ENCODE measurements at regions not wholly inside any gene's neighbourhood (a gene's known extent, or its start where the extent isn't known, plus 50 kb on each side); places are given as distances from the start of the nearest gene placed in this dataset.
"Not testable (repeated sequence)": the region's sequence is repeated elsewhere in the genome, so short reads cannot be mapped to it uniquely, and the experiment has no call there.

GRCh38 chr6:106765496-106765895 is 136.1 kb downstream of the QRSL1 start:
- no peak for DNase-seq

- DNase-seq = no peak
These were observed 135.1 kb downstream of the QRSL1 start for GRCh38 chr6:106764353-106764980.

- DNase-seq = no peak
These were observed 134.0 kb downstream of the QRSL1 start for GRCh38 chr6:106763361-106763760.

- no peak for DNase-seq
These were observed 131.8 kb downstream of the QRSL1 start for GRCh38 chr6:106761160-106761559.

GRCh38 chr6:106759112-106759511 is 129.7 kb downstream of the QRSL1 start:
- no peak for DNase-seq

- DNase-seq = no peak
These were observed 128.5 kb downstream of the QRSL1 start for GRCh38 chr6:106757722-106758467.

GRCh38 chr6:106757267-106757666 is 127.9 kb downstream of the QRSL1 start:
- no peak for DNase-seq

GRCh38 chr6:106754215-106754614 is 124.8 kb downstream of the QRSL1 start:
- no peak for DNase-seq

GRCh38 chr6:106752641-106753040 is 123.3 kb downstream of the QRSL1 start:
- DNase-seq = no peak

GRCh38 chr6:106751501-106752252 is 122.3 kb downstream of the QRSL1 start:
- no peak for DNase-seq

- no peak for DNase-seq
These were observed 121.6 kb downstream of the QRSL1 start for GRCh38 chr6:106750946-106751345.

GRCh38 chr6:106750142-106750918 is 121.0 kb downstream of the QRSL1 start:
- DNase-seq = no peak

- DNase-seq = no peak
These were observed 120.2 kb downstream of the QRSL1 start for GRCh38 chr6:106749609-106750008.

- no peak for DNase-seq
These were observed 119.3 kb downstream of the QRSL1 start for GRCh38 chr6:106748547-106749207.

GRCh38 chr6:106747139-106747538 is 117.8 kb downstream of the QRSL1 start:
- no peak for DNase-seq

- no peak for DNase-seq
These were observed 117.3 kb downstream of the QRSL1 start for GRCh38 chr6:106746652-106747051.

- DNase-seq = no peak
These were observed 116.6 kb downstream of the QRSL1 start for GRCh38 chr6:106745824-106746582.

- no peak for DNase-seq
These were observed 115.9 kb downstream of the QRSL1 start for GRCh38 chr6:106745197-106745770.

GRCh38 chr6:106744781-106745180 is 115.4 kb downstream of the QRSL1 start:
- no peak for DNase-seq

- not testable (repeated sequence) for DNase-seq
These were observed 114.7 kb downstream of the QRSL1 start for GRCh38 chr6:106744029-106744428.

GRCh38 chr6:106743612-106744011 is 114.2 kb downstream of the QRSL1 start:
- no peak for DNase-seq

All from activated CD4-positive, alpha-beta T cell treated with anti-CD3 and anti-CD28 coated beads for 48 hours (primary cell).